GM21367 (cell line): ENCODE measurements at regions not wholly inside any gene's neighbourhood (a gene's known extent, or its start where the extent isn't known, plus 50 kb on each side); places are given as distances from the start of the nearest gene placed in this dataset.

Experiments
- ATAC-seq: cut with Tn5 transposase; IDR thresholded peaks from one replicate; pipeline ENCODE4 v1.9.1; 2021; ENCODE audit not compliant: unreplicated experiment

GRCh38 chr10:55033061-55033460, 232.0 kb upstream of the PCDH15 start:
- ATAC-seq: no peak

- no peak for ATAC-seq
These were observed 223.7 kb upstream of the PCDH15 start for GRCh38 chr10:55024713-55025112.

- no peak for ATAC-seq
These were observed 218.4 kb upstream of the PCDH15 start for GRCh38 chr10:55019439-55019838.

- ATAC-seq: no peak
These were observed 212.3 kb upstream of the PCDH15 start for GRCh38 chr10:55013318-55013717.

GRCh38 chr10:55002420-55002819, 201.4 kb upstream of the PCDH15 start:
- no peak for ATAC-seq

GRCh38 chr10:55001422-55001821, 200.4 kb upstream of the PCDH15 start:
- ATAC-seq: no peak

- ATAC-seq: no peak
These were observed 192.1 kb upstream of the PCDH15 start for GRCh38 chr10:54993148-54993547.

- ATAC-seq: no peak
These were observed 184.7 kb upstream of the PCDH15 start for GRCh38 chr10:54985732-54986131.

- ATAC-seq: no peak
These were observed 182.2 kb upstream of the PCDH15 start for GRCh38 chr10:54983255-54983654.

- no peak for ATAC-seq
These were observed 161.3 kb upstream of the PCDH15 start for GRCh38 chr10:54962134-54962900.

GRCh38 chr10:54961040-54961439, 160.0 kb upstream of the PCDH15 start:
- ATAC-seq: no peak

- no peak for ATAC-seq
These were observed 157.8 kb upstream of the PCDH15 start for GRCh38 chr10:54958844-54959243.

GRCh38 chr10:54947605-54948004, 146.6 kb upstream of the PCDH15 start:
- ATAC-seq: no peak

GRCh38 chr10:54940418-54940817, 139.4 kb upstream of the PCDH15 start:
- ATAC-seq: no peak

- ATAC-seq: no peak
These were observed 113.0 kb upstream of the PCDH15 start for GRCh38 chr10:54914049-54914448.

- ATAC-seq: no peak
These were observed 108.1 kb upstream of the PCDH15 start for GRCh38 chr10:54909165-54909564.

GRCh38 chr10:54908019-54908418, 107.0 kb upstream of the PCDH15 start:
- no peak for ATAC-seq

- ATAC-seq: no peak
These were observed 105.9 kb upstream of the PCDH15 start for GRCh38 chr10:54906940-54907339.

- ATAC-seq: no peak
These were observed 104.7 kb upstream of the PCDH15 start for GRCh38 chr10:54905578-54906192.

- no peak for ATAC-seq
These were observed 103.8 kb upstream of the PCDH15 start for GRCh38 chr10:54904833-54905232.

- no peak for ATAC-seq
These were observed 102.7 kb upstream of the PCDH15 start for GRCh38 chr10:54903745-54904144.

- no peak for ATAC-seq
These were observed 99.6 kb upstream of the PCDH15 start for GRCh38 chr10:54900584-54900983.

- no peak for ATAC-seq
These were observed 80.0 kb upstream of the PCDH15 start for GRCh38 chr10:54880996-54881395.
